ENCODE measurements at regions not wholly inside any gene's neighbourhood (a gene's known extent, or its start where the extent isn't known, plus 50 kb on each side); places are given as distances from the start of the nearest gene placed in this dataset.
"Not testable (repeated sequence)": the region's sequence is repeated elsewhere in the genome, so short reads cannot be mapped to it uniquely, and the experiment has no call there.

GRCh38 chr3:48084170-48084569, 68.0 kb upstream of the MAP4 start:
- no peak for DNase-seq (ENCODE audit: low read depth)
- no peak overlapping the region for H3K4me3 ChIP-seq (ENCODE audit: low read depth, low read length)
- TF ChIP-seq CTCF (IDR thresholded peaks at IDR 0.05; ENCODE audit: insufficient read depth, low read length): no peak

DNA sequence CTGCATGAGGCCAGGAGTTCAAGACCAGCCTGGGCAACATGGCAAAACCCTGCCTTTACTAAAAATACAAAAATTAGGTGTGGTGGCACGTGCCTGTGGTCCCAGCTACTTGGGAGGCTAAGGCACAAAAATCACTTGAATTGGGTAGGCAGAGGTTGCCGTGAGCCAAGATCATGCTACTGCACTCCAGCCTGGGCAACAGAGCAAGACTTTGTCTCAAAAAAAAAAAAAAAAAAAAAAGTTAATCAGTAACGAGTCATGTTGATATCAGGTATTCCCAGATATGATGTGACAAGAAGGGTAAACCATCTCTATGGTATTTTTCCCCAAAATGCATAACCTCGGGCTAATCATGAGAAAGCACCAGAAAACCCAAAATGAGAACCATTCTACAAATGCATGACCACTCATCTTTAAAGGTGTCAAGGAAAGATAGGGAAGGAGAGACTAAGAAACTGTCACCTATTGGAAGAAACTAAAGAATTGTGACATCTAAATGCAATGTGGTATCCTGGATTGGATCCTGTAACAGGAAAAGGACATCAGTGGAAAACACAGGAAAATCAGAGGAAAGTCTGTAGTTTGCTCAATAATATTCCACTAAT, 66.5 kb upstream of the MAP4 start:
- DNase-seq (ENCODE audit: low read depth): no peak
- TF ChIP-seq CTCF (IDR thresholded peaks at IDR 0.05; ENCODE audit: insufficient read depth, low read length): no peak
- H3K4me3 ChIP-seq (ENCODE audit: low read depth, low read length): no peak overlapping the region

DNA sequence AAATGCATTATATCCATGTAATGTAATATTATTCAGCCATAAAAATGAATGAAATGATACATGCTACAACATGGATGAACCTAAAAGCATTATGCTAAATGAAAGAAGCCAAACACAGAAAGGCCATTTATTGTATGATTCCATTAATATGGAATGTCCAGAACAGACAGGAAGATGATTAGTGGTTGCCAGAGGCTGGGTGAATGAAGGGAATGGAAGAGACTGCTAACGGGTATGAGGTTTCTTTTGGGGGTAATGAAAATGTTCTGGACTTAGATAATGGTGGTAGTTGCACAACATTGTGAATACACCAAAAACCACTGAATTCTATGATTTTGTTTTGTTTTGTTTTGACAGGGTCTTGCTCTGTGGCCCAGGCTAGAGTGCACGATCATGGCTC, 61.6 kb upstream of the MAP4 start:
- peak; percentile 73 for DNase-seq (ENCODE audit: low read depth)
- no peak overlapping the region for H3K4me3 ChIP-seq (ENCODE audit: low read depth, low read length)
- TF ChIP-seq CTCF (IDR thresholded peaks at IDR 0.05; ENCODE audit: insufficient read depth, low read length): no peak

DNA sequence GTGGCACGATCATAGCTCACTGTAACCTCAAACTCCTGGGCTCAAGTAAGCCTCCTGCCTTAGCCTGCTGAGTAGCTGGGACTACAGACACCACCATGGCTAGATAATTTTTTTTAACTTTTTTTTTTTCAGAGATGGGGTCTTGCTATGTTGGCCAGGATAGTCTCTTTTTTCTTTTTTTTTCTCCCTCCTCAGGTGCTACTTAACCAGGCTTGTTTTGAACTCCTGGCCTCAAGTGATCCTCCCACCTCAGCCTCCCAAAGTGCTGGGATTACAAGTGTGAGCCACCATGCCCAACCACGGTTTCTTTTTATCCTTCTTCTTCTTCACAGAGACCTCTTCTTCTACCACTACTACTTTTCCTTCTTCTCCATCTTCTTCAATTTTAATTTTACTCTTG, 53.8 kb upstream of the MAP4 start:
- no peak overlapping the region for H3K4me3 ChIP-seq (ENCODE audit: low read depth, low read length)
- no peak for TF ChIP-seq CTCF (IDR thresholded peaks at IDR 0.05; ENCODE audit: insufficient read depth, low read length)
- no peak for DNase-seq (ENCODE audit: low read depth)

DNA sequence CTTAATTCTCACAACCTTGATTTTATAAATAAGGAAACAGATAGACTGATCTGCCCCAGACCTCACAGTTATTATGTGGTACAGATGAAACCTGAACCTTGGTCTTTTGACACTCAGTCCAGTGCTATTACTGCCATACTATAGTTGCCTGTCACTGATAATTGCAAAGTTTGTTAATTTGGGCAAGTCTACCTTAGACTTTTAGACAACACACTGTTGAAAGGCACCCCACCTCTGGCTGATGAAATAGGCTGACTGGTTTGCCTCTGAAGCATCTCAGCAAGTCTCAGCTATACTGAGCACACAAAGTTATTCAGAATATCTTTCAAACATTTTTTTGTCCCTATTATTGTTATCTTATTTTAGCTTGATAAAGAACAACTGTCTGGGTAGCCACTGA, 53.1 kb upstream of the MAP4 start:
- peak; percentile 51 for DNase-seq (ENCODE audit: low read depth)
- TF ChIP-seq CTCF (IDR thresholded peaks at IDR 0.05; ENCODE audit: insufficient read depth, low read length): no peak
- no peak overlapping the region for H3K4me3 ChIP-seq (ENCODE audit: low read depth, low read length)

DNA sequence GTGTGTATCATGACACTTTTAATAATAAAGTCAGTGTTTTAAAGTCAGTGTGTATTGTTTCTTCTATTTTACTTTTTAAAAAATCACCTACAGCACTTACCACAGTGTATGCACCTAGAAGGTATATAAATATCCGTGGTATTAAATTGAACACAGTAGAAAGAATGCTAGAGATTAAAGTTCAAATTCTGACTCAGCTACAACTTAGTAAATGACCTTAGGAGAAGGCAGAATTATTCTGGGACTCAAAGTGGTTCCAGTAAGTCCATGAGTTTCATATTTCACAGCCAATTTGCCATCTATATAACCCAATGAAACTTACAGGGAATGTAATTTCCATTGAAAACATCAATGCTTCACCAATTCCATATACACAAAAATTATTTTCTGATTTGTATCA, 52.7 kb upstream of the MAP4 start:
- peak; percentile 30 for DNase-seq (ENCODE audit: low read depth)
- no peak for TF ChIP-seq CTCF (IDR thresholded peaks at IDR 0.05; ENCODE audit: insufficient read depth, low read length)
- no peak overlapping the region for H3K4me3 ChIP-seq (ENCODE audit: low read depth, low read length)

- H3K4me3 ChIP-seq (ENCODE audit: low read depth, low read length); DNase-seq (ENCODE audit: low read depth): not testable (repeated sequence)
Observed at GRCh38 chr3:48068320-48068719, 52.1 kb upstream of the MAP4 start.
